HG03139 (cell line): ENCODE measurements at regions not wholly inside any gene's neighbourhood (a gene's known extent, or its start where the extent isn't known, plus 50 kb on each side); places are given as distances from the start of the nearest gene placed in this dataset.

Experiments
- ATAC-seq: cut with Tn5 transposase; IDR thresholded peaks from one replicate; pipeline ENCODE4 v1.9.1; 2021; ENCODE audit not compliant: unreplicated experiment

- ATAC-seq: no peak
Observed at GRCh38 chr10:83346266-83346910, 792.9 kb upstream of the GHITM start.

DNA sequence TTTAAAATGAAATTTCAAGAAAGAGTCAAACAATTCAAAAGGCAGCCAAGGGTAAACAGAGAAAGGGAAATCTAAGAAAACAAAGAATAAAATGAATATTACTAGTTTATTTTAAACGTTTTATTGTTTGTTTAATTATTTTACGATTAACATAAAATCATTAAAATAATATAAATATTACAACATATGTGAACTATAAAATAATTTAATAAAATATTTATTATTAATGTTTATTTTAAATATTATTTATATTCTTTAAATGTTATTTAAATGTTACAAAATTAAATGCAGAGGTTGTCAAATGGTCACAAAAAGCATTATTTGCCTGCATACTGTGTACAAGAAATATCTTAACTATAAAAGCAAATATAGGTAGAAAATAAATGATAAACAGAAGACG, 786.7 kb upstream of the GHITM start:
- no peak for ATAC-seq

GRCh38 chr10:83354456-83354855, 784.9 kb upstream of the GHITM start:
- no peak for ATAC-seq

GRCh38 chr10:83357004-83357403, 782.3 kb upstream of the GHITM start:
- no peak for ATAC-seq

GRCh38 chr10:83357627-83358026, 781.7 kb upstream of the GHITM start:
- no peak for ATAC-seq

DNA sequence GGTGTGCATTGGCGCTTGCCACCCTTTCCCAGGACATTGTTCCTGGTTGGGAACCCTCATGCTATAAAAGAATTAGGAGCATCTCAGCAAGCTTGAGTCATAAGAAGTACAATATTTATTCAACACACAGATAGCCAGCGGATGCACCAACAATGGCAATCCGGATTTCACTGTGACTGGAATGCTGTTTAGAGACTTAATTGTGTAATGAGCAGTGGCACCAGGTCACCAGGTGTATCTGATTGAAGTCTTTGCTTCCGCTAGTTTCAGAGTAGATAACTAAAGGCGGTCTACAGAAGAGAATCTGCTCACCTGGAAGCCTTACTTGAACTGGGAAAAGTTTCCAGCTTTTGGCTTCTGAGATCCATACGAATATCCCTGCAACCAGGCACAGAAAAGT, 772.3 kb upstream of the GHITM start:
- ATAC-seq: no peak

GRCh38 chr10:83371696-83372490, 767.4 kb upstream of the GHITM start:
- ATAC-seq: no peak

DNA sequence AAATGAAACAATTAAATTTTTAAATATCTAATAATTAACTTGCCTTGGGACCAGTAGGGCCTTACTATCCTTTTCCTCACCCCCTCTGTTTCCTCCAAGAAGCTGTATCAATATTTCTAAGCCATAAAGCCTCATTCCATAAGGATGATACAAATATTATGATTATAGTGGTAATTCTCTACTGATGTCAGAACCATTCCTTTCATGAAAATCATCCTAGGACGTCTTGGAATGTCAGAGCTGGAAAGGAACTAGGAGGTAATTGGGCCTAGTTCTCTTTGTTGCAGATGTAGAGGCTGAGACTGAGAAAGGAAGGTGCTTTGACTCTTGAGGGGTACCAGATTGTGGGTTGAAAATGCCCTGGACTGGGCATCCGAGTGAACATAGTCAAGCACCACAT, 766.7 kb upstream of the GHITM start:
- no peak for ATAC-seq

DNA sequence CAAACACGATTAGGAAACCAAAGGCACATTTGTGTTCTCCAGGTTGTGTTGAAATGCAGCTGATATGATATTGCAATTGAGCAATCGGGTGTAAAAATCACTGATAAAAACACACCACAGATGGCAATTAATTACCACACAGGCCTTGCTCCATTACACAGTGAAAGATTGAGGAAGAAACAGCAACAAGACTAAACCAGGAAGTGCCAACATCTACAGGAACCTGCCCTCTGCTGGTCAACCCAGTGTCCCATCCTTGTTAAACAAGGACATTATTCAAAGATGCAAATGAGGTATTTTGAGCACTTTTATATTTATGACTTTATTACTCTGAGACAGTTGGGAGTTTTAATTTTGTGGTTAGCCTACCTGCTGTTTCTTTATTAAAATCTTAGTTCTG, 765.6 kb upstream of the GHITM start:
- ATAC-seq: no peak

DNA sequence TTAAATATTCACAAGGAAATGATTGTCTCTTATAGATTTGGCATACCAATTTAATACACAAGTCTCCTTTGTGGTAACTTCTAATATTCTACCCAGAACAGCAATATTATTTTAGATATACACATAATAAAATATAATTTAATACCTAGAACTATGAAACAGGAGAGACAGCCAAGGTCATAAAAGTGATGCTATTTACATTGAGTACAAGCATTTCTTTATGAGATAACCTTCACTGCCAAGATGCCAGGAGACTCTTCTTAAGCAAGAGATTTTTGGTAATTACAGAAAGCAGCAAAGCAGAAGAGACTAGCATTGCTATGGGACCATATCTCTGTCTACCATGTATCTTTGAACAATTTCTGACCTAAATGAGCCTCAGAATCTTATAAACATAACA, 764.6 kb upstream of the GHITM start:
- ATAC-seq: no peak

DNA sequence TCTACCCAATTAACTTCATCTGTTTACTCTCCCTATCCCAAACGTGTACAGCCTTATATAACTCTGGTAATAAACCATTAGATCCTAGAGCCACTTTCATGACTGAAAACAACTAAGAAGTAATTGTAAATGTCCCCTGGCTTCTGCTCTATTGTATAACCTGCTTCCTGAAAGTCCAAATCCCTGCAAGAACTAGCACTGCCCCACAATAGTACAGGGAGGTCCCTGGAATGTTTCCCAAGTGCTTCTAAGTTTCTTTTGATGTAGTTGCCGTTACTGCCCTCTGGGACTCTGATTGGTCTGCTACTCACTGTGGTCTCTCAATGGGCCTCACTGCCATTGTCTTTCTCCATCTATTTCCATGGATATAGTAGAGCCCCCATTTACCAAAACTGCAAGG, 764.0 kb upstream of the GHITM start:
- no peak for ATAC-seq

DNA sequence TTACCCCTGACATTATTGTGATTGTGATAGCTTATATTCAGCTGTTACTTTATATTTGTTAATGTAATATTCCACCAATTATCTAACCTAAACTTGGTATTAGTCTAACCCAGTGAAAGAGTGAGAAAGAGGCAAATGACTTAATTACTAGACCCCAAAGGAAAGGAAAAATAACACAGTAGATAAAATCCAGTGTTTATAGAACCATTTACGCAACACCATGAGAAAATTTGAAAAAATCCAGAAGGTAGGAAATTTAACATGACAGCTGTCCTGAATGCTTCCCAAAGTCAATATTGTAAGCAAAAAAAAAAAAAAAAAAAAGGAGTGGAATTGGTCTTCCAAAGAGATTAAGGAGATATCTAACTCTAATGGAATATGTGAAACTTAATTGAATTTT, 741.5 kb upstream of the GHITM start:
- ATAC-seq: no peak

DNA sequence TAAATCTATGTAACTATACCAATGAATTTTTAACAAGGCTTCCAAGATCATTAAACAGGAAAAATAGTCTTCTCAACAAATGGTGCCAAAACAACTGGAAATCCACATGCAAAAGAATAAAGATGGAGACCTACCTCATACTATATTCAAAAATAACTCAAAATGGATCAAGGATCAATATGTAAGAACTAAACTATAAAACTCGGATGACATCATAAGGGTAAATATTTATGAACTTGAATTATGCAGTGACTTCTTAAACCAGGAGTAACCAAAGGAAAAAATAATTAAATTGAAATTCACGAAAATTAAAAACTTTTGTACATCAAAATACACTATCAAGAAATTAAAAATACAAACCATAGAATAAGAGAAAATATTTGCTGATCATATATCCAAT, 728.7 kb upstream of the GHITM start:
- ATAC-seq: no peak

DNA sequence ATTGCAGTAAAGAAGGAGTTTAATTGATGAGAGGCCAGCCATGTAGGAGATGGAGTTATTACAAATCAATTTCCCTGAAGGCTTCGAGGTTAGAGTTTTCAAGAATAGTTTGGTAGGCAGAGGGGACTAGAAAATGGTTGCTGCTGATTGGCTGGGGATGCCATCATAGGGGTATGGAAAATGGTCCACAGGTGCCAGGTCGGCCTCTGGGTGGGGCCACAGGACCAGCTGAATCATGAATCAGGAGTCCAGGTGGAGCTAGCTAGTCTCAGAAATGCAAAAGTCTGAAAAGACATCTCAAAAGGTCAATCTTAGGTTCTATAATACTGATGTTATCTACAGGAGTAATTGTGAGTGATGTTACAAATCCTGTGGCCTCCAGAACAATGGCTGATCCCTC, 714.0 kb upstream of the GHITM start:
- ATAC-seq: no peak

GRCh38 chr10:83427101-83427500, 712.2 kb upstream of the GHITM start:
- ATAC-seq: no peak

DNA sequence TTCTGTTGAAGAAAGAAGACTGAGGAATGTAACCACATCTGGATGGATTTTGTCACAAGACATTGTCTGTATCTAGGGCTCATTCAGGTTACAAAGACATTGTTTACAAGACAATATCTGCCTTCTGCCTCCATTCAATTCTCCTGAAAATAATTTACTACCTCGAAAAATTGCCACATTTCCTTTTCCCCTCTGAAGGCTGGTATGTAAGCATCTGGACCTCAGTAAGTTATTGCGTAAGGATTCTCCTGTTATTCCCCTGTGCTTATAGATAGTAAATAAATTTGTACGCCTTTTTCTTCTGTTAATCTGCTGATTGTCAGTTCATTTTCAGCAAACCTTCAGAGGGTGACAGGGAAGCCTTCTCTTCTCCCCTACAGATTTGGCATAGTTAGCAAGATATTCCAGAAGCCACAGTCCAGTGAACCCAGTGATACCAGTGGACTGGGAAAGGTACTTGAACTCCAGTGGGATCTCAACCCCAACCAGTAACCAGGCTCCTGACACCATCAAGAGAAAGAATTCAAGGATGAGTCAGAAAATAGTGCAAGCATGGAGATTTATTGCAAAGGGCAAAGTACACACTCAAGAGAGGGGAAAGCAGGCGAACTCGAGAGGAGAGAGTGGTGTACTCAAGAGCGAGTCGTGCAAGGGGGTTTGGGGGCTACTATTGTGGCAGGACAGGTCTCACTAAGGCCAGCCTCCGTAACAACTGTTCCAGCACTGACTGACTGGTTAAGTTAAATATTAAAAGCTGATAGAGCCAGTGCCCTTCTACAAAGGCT, 706.9 kb upstream of the GHITM start:
- no peak for ATAC-seq

GRCh38 chr10:83433705-83434104, 705.6 kb upstream of the GHITM start:
- ATAC-seq: no peak

DNA sequence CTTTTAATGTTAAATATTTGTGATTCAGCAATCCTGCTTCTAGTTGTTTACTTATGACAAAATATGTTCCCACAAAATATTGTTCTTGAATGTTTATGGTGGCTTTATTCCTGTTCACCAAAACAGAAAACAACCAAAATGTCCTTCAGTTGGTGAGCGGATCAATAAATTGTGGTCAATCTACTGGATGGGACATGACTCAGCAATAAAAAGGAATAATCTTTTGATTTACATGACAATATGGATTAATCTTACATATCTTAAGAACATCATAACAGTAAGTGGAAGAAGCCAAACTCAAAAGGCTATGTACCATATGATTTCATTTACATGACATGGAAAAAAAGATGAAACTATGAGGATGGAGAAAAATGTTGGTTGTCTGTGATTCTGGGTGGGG, 691.3 kb upstream of the GHITM start:
- no peak for ATAC-seq

DNA sequence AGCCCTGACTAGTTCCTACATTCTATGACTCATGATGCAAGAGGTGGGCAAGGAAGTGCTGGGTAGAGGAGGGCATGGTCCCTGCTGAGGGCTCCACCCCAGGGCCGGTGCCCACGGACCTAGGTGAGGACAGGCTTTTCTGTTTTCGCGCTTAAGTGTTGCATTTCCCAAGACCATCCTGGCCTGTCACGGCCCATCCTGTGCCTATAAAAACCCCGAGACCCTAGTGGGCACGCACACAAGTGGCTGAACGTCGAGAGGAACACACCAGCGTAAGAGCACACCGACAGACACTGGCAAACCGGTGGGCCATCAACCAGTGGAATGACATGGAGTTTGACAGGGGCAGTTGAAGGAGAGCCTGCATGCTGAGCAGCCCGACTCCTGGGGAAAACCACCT, 680.7 kb upstream of the GHITM start:
- no peak for ATAC-seq

- no peak for ATAC-seq
Observed at GRCh38 chr10:83459124-83459523, 680.2 kb upstream of the GHITM start.

DNA sequence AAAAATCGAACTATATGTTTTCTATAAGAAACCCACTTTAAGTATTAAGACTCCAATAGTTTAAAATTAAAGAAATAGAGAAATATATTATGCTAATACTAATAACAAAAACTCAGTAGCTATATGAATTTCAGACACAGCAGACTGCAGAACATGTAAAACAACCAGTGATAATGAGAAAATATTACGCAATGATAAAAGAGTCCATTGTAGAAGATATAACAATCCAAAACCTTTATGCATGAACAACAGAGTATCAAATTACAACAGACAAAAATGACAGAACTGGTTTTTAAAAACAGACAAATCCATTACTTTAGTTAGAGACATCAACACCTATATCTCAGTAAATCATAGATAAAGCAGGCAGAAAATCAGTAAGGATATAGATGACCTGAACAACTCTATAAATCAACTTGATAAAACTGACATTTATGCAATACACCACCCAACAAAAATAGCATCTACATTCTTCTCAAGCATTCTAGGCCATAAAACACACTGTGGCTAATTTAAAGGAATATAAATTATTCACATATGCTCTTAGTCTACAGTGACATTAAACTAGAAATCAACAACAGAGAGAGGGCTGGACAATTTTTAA, 669.5 kb upstream of the GHITM start:
- ATAC-seq: no peak

DNA sequence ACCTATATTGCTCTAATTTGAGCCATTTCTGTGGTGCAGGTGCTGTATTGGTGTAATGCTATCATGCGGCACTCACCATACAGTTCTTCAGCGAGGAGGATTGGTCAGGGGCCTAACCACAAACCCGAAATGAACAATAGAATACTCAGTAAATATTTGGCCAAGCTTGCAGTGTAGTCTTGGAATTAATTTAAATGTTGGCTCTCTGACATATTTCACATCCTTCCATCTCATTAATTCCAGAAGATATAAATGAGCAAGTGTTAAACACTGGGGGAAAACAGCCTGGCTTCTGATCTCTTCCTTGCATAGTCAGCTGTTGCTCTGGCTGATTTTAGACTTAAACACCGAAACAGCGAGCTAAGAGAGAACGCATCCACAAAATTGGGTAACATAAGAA, 663.1 kb upstream of the GHITM start:
- no peak for ATAC-seq
